Mucosa of rectum (tissue), 2 donors: ENCODE measurements at regions not wholly inside any gene's neighbourhood (a gene's known extent, or its start where the extent isn't known, plus 50 kb on each side); places are given as distances from the start of the nearest gene placed in this dataset.

Experiments
- H3K27ac ChIP-seq, 2 donors: one replicate each; pipeline ENCODE4 v1.7.0; 2013; ENCODE audit warnings: inconsistent platforms in 2 of 2, low read depth in 2 of 2, low read length in 2 of 2
- H3K27me3 ChIP-seq, 2 donors: one replicate each; pipeline ENCODE4 v1.7.0; 2013; ENCODE audit warnings: low read length in 2 of 2; ENCODE audit not compliant: control insufficient read depth in 2 of 2, insufficient read depth in 2 of 2
- H3K36me3 ChIP-seq, 2 donors: one replicate each; pipeline ENCODE4 v1.7.0; 2013; ENCODE audit warnings: low read length in 2 of 2; ENCODE audit not compliant: control insufficient read depth in 2 of 2, insufficient read depth in 2 of 2
- H3K4me1 ChIP-seq, 2 donors: one replicate each; pipeline ENCODE4 v1.7.0; 2013; ENCODE audit warnings: low read length in 2 of 2, mild to moderate bottlenecking in 1 of 2; ENCODE audit not compliant: control insufficient read depth in 2 of 2, insufficient read depth in 2 of 2
- H3K4me3 ChIP-seq, 2 donors: one replicate each; pipeline ENCODE4 v1.7.0; 2013; ENCODE audit warnings: low read length in 2 of 2
- H3K9ac ChIP-seq, 2 donors: one replicate each; pipeline ENCODE4 v1.7.0; 2013; ENCODE audit warnings: low read length in 2 of 2, low read depth in 1 of 2, mild to moderate bottlenecking in 1 of 2
- H3K9me3 ChIP-seq, 2 donors: one replicate each; pipeline ENCODE4 v1.7.0; 2013; ENCODE audit warnings: low read length in 2 of 2; ENCODE audit not compliant: control insufficient read depth in 2 of 2
- donor health status: healthy.
- donor health status: Normal muscosa, but diverticular disease.

DNA sequence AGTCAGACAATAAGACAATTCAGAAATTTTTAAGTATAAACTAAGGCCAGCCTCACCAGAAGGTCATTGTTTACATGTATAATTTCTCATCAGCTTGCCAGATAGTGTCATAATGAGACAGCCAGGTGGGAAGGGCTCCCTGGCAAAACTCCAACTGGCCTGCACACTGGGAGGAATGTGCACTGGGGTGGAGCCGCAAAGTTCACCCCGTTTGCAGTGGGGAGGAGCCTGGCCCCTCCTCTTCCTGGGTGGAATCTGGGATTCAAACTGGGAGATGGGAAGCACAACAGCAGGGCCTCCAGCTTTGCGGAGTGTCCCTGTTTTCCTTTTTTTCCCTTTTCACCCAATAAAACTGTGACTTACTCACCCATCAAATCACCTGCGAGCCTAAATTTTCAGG lies 329.9 kb downstream of the SMARCA1 start:
- Histone ChIP-seq H3K9me3 (no peaks in the 10 kb centered on the region), H3K27ac (no peak overlapping the region), H3K36me3 (no peaks in the 10 kb centered on the region), H3K4me1 (no peaks in the 10 kb centered on the region), H3K4me3 (no peak overlapping the region), H3K27me3 (no peaks in the 10 kb centered on the region), H3K9ac (no peak overlapping the region)

DNA sequence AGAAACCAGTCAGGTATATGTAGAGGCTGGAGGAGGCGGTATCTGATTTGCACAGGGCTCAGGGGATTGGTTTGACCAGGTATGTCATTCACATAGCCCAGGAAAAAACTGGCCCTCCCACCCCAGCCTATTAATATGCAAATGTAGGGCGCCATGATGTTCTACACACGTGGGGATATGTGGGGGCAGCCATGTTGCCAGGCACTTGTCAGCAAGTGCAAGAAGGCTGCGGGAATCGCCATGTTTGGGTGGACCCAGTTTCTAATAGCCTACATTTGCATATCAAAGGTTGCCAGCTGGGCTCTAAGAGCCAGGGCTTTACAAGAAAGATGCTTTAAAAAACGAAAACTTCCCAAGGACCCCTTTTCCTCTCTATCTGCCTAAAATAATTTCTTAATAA lies 335.1 kb downstream of the SMARCA1 start:
- Histone ChIP-seq H3K4me3 (no peak overlapping the region), H3K9me3 (no peaks in the 10 kb centered on the region), H3K27ac (no peak overlapping the region), H3K36me3 (no peaks in the 10 kb centered on the region), H3K4me1 (no peaks in the 10 kb centered on the region), H3K9ac (no peak overlapping the region), H3K27me3 (no peaks in the 10 kb centered on the region)

DNA sequence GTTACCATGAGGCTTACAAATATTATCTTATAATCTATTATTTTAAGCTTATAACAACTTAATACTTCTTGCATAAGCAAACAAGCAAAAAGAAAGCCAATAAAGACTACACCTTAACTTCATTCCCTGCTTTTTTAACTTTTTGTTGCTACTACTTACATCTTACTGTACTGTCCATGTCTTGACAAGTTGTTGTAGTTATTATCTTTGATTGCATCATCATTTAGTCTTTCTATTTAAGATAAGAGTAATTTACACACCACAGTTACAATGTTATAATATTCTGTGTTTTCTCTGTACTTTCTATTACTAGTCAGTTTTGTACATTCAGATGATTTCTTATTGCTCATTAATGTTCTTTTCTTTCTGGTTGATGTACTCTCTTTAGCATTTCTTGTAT lies 346.6 kb downstream of the SMARCA1 start:
- no peaks in the 10 kb centered on the region for H3K9me3 ChIP-seq
- H3K4me1 ChIP-seq: no peaks in the 10 kb centered on the region
- no peaks in the 10 kb centered on the region for H3K36me3 ChIP-seq
- no peak overlapping the region for H3K4me3 ChIP-seq
- no peak overlapping the region for H3K9ac ChIP-seq
- no peak overlapping the region for H3K27ac ChIP-seq
- no peaks in the 10 kb centered on the region for H3K27me3 ChIP-seq

DNA sequence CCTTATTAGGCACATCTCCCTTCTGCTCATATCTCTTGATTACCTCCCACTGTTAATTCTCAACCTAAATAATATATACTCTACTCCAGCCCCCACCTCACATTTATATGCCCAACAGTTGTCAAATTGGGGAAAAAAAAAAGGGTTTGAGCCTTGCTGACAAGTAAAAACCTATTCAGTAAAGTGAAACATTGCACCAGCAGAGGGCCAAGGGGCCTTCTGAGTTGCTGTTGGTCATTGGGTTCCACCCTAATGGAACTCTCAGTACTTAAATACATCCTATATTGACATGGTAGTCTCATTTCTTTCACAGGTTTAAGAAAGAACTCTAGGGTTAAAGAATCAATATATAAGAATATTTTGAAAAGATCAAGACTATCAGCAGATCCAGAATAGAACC lies 362.2 kb downstream of the SMARCA1 start:
- no peak overlapping the region for H3K27ac ChIP-seq
- H3K9ac ChIP-seq: no peak overlapping the region
- no peaks in the 10 kb centered on the region for H3K27me3 ChIP-seq
- no peak overlapping the region for H3K4me3 ChIP-seq
- H3K4me1 ChIP-seq: no peaks in the 10 kb centered on the region
- H3K9me3 ChIP-seq: no peaks in the 10 kb centered on the region
- no peaks in the 10 kb centered on the region for H3K36me3 ChIP-seq

DNA sequence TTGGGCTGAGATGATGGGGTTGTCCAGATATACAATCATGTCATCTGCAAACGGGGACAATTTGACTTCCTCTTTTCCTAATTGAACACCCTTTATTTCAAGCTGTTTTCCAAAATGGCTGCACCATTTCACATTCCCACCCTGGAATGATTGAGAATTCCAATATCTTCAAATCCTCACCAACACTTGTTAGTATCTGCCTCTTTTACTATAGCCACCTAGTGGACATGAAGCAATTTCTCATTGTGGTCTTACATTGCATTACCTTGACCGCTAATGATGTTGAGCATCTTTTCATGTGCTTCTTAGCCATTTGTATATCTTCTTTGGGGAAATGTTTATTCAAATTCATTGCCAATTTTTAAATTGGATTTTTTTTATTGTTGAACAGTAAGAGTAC lies 364.8 kb downstream of the SMARCA1 start:
- Histone ChIP-seq H3K27ac (no peak overlapping the region), H3K4me3 (no peak overlapping the region), H3K9me3 (no peaks in the 10 kb centered on the region), H3K27me3 (no peaks in the 10 kb centered on the region), H3K9ac (no peak overlapping the region), H3K4me1 (no peaks in the 10 kb centered on the region), H3K36me3 (no peaks in the 10 kb centered on the region)

DNA sequence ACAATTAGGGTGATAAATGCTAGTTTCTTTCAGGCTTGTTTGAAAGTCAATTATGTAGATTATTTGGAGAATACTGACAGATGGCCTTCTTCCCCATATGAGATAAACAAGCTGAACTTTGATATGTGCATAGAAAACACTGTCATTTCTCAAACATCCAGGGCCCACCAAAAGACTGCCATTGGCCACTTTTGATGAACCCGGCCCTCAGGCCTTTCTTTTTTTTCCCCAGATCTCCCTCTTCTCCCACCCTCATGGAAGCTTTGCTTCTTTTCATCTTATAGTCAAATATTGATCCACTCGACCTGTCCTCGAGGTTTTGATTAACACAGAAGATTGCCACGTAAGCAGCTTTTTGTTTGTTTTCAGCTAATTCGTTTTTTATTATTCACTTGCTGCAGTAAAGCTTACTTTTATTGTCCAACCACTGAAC lies 377.4 kb downstream of the SMARCA1 start:
- Histone ChIP-seq H3K27ac (no peak overlapping the region), H3K9me3 (no peaks in the 10 kb centered on the region), H3K27me3 (no peaks in the 10 kb centered on the region), H3K9ac (no peak overlapping the region), H3K4me3 (no peak overlapping the region), H3K4me1 (no peaks in the 10 kb centered on the region), H3K36me3 (no peaks in the 10 kb centered on the region)

DNA sequence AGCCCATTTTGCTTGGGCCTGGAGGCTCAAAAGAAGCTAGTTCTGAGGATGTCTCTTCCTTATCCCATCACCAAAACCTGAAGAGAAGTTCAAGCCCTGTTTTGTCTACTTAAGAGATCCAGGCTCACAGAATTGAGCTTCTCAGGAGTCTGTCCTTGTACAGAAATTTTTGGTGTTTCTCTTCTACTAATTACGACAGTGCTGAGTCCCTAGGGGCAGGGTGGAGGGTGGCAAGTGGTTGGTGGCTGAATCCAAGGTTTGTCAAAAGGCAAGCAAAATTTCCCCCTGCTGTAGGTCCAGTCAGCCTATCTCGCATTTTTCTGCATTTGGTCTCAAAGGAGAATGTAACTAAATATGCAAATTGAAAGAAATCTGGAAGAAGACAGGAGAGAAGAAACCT lies 377.9 kb downstream of the SMARCA1 start:
- no peaks in the 10 kb centered on the region for H3K27me3 ChIP-seq
- no peak overlapping the region for H3K9ac ChIP-seq
- H3K27ac ChIP-seq: no peak overlapping the region
- no peak overlapping the region for H3K4me3 ChIP-seq
- H3K36me3 ChIP-seq: no peaks in the 10 kb centered on the region
- H3K4me1 ChIP-seq: no peaks in the 10 kb centered on the region
- H3K9me3 ChIP-seq: no peaks in the 10 kb centered on the region

DNA sequence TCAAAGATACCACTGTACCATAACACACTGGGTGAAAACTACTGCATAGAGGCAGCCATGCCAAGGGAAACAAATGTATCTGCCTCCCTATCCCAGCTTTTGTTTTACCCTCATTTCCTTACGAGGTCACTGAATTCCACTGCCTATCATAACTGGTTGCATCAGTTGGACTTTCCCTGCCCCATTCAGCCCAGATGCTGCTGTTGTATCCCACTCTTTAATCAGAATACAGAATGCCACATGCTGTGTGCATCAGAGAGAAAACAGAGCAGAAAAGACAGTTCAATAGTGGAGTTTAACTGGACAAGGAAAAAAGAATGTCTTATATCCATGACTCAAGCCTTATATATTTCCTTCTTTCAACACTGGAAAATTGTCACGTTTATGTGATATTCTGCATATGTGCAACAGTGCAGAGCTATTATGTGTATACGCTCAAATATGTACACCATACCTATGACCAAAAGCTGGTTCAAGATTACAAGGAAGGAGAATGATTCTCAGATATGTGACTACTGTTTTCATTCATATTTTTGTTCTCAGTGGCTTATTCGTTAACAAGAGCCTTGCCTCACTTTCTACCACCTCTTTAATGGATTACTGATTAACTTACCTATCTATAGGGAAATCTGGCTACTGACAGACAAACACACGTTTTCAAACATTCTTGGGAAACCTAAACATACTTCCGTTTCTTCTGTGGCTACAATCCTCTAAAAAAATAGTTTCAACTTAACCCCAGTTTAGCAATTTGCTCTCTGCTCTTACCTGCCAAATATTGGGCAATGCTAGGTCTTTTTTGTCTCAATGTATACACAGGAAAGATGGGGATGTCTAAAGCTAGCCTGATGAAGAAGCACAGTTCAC lies 378.9 kb downstream of the SMARCA1 start:
- H3K36me3 ChIP-seq: no peaks in the 10 kb centered on the region
- H3K4me3 ChIP-seq: no peak overlapping the region
- H3K27ac ChIP-seq: no peak overlapping the region
- no peaks in the 10 kb centered on the region for H3K4me1 ChIP-seq
- no peaks in the 10 kb centered on the region for H3K9me3 ChIP-seq
- H3K27me3 ChIP-seq: no peaks in the 10 kb centered on the region
- no peak overlapping the region for H3K9ac ChIP-seq

DNA sequence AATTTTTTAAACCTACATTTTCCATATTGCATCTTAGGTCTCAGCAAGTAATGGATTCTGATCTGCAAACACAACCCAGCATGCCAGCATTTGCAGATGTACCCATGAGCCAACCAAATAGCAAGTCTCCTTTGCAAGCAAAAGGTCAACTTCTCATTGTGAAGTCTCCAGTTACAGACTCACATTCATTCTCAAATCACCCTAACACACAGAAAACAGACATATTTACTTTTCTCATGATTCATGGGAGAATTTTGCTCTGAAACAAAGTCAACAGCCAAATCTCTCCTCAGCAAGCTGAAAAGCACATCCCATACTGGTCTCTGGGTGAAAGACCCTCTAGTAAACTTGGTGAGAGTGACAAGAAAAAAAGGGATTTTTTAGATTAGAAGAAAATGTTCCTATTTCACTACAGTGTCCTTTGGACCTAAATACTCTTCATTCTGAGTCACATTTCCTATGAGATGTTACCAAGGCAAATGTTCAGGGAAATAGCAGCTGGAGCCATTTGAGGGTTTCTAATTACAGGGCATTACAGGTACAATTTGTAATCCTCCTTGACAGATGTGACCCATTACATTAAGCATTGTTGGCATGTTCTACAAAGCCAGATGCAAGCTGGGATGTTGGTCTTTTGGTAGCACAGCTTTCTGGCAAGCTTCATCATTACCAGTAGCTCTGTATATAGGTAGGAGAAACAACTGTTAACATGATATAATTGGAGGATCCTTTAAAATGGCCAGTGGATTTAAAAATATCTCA lies 383.3 kb downstream of the SMARCA1 start:
- H3K4me1 ChIP-seq: no peaks in the 10 kb centered on the region

DNA sequence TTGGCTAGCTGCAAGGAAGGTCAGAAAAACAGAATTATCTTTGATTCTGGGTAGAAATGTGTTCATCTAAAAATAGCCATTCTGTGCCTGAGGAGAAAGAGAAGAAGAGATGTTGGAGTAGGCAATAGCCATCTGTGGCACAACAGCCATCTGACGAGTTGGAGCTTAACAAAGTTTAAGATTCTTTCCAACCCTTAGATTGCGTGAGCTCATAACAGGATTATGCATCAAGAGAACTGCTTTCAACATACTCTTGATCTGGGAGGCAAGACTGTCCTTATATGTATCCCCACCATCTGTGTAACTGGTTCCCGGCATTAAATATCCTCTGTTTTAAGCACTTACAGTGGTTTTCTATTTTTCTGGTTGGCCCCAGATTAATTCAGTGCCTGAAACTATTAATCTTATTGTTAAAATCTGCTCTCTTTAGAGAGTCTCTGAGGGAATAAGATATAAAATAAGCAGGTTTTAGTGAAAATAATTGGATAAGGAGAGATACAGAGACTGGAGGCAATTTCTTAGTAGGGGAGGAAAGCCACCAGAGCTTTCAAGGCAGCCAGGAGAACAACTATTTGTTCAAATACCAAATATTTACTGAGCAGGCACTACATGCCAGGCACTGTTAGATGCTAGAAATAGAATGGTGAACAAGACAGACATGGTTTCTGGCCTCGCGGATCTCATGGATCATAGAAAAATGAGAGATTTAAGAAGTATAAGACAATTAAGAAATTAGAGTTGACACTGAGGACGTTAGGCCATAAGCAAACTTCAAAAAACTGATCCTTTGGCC lies 398.0 kb downstream of the SMARCA1 start:
- no peaks in the 10 kb centered on the region for H3K9me3 ChIP-seq
- H3K4me1 ChIP-seq: no peaks in the 10 kb centered on the region
- H3K4me3 ChIP-seq: no peak overlapping the region
- no peaks in the 10 kb centered on the region for H3K36me3 ChIP-seq
- no peak overlapping the region for H3K9ac ChIP-seq
- peaks cover 0 to 4% of the 10 kb centered on the region in 2 donors for H3K27me3 ChIP-seq
- H3K27ac ChIP-seq: no peak overlapping the region

More for the DNA sequence above, 383.3 kb downstream of the SMARCA1 start:
- no peaks in the 10 kb centered on the region for H3K27me3 ChIP-seq
- no peaks in the 10 kb centered on the region for H3K36me3 ChIP-seq
- no peak overlapping the region for H3K27ac ChIP-seq
- H3K4me3 ChIP-seq: no peak overlapping the region
- H3K9ac ChIP-seq: no peak overlapping the region
- H3K9me3 ChIP-seq: no peaks in the 10 kb centered on the region
